GM12865 (cell line): ENCODE measurements at regions not wholly inside any gene's neighbourhood (a gene's known extent, or its start where the extent isn't known, plus 50 kb on each side); places are given as distances from the start of the nearest gene placed in this dataset.
A peak's percentile ranks its signal among the peaks of the same experiment; 100 is the strongest.

Experiments used
- DNase-seq: peaks from one replicate; pipeline ENCODE4 v3.0.0; 2010; ENCODE audit warnings: low read depth
- H3K4me3 ChIP-seq: 2 replicates; pipeline ENCODE4 v1.5.1; 2011; ENCODE audit warnings: mild to moderate bottlenecking, low read depth, low read length, control low read depth
- CTCF ChIP-seq: IDR thresholded peaks from 2 replicates; pipeline ENCODE4 v1.5.1; 2011; ENCODE audit warnings: low read length, control low read depth, low read depth, inconsistent platforms; ENCODE audit not compliant: insufficient read depth; ENCODE audit errors: missing control alignments

DNA sequence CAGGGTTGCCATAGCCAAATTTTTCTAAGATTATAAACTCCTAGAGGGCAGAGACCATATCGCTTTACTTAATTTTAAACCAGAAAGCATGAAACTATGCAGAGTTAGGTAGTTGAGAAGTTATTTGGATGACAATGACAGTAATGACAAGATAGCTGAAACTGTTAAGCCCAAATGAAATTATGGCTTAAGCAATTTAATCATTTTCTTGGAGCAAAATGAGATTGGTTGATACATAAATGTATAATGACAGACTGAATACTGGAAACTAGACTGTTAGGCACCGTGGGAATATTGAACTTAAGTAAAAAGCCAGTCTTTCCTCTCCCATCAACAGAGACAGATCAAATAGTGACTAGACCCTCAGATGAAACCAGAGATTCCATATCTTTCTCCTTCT lies 670.3 kb upstream of the NRSN1 start:
- TF ChIP-seq CTCF: no peak
- H3K4me3 ChIP-seq: no peak overlapping the region
- DNase-seq: no peak

DNA sequence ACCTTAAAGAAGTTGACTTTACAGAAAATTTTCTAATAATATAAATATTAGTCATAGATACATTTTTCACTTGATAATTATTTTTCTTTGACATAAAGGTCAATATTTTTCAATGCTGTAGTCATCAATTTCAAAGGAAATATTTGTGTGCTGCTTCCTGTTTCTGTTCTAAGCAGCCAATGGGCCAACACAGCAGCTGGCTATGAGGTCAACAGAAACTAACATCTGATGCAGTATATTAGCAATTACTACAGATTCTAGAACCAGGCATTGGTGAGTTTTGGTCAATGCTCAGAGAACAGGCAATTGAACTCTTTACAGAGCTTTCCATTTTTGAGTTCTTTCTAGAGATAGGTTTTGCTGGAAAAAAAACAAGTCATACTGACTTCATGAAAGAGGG lies 669.6 kb upstream of the NRSN1 start:
- DNase-seq: peak; percentile 14
- no peak for TF ChIP-seq CTCF
- no peak overlapping the region for H3K4me3 ChIP-seq

- no peak for TF ChIP-seq CTCF
- H3K4me3 ChIP-seq: no peak overlapping the region
- no peak for DNase-seq
Measured at GRCh38 chr6:23457321-23457720, 668.7 kb upstream of the NRSN1 start.

GRCh38 chr6:23465912-23466311 lies 660.1 kb upstream of the NRSN1 start:
- no peak for DNase-seq
- no peak for TF ChIP-seq CTCF
- no peak overlapping the region for H3K4me3 ChIP-seq

- TF ChIP-seq CTCF: no peak
- DNase-seq: no peak
- no peak overlapping the region for H3K4me3 ChIP-seq
Measured at GRCh38 chr6:23477586-23477985, 648.4 kb upstream of the NRSN1 start.

DNA sequence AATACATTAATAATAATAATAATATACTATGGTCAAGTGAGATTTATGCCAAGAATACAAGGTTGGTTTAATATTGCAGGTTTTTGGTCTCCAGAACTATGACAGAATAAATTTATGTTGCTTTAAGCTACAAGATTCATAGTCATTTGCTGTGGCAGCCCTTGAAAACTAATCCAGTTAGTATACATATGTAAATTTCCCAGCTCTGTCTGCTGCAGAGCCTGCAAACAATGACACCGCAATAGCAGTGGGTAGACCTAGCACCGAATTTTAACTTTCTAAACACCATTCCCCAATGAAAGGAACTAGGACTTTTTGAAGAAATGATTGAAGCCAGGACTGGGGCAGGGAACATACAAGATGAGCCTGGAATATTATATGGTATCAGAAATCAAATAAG lies 647.7 kb upstream of the NRSN1 start:
- no peak overlapping the region for H3K4me3 ChIP-seq
- no peak for TF ChIP-seq CTCF
- no peak for DNase-seq

GRCh38 chr6:23483896-23484295 lies 642.1 kb upstream of the NRSN1 start:
- H3K4me3 ChIP-seq: no peak overlapping the region
- no peak for DNase-seq
- TF ChIP-seq CTCF: no peak
